ENCODE measurements at regions not wholly inside any gene's neighbourhood (a gene's known extent, or its start where the extent isn't known, plus 50 kb on each side); places are given as distances from the start of the nearest gene placed in this dataset.
"Not testable (repeated sequence)": the region's sequence is repeated elsewhere in the genome, so short reads cannot be mapped to it uniquely, and the experiment has no call there.

DNA sequence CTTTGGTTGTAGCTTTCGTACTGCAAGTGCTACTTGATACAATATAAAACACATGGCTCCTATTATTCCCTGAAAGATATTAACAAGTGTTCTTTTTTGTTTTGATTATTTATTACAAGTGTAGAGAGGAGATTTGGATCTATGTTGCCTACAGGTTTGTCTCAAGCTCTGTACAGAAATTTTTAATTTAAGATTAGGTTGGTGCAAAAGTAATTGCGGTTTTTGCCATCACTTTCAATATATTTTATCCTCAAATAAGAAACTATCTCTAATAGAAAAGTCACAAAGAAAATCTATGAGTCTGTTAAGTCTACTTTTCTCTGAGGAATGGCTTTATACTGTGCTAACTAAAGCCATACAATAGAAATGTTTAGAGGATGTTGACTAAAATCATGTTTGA lies 1086.1 kb downstream of the GRM8 start:
- FAIRE-seq (no peak), DNase-seq (ENCODE audit: insufficient read length) (no peak)
- no peak for TF ChIP-seq POLR2AphosphoS5 (IDR thresholded peaks at IDR 0.05; ENCODE audit: low read depth, low read length)
- TF ChIP-seq POLR2A (IDR thresholded peaks at IDR 0.05; ENCODE audit: low read depth, low read length) = no peak
- no peak for TF ChIP-seq TAF1 (IDR thresholded peaks at IDR 0.05; ENCODE audit: borderline replicate concordance, low read depth, low read length)

- DNase-seq (ENCODE audit: insufficient read length) (no peak), FAIRE-seq (no peak)
- TF ChIP-seq POLR2A (IDR thresholded peaks at IDR 0.05; ENCODE audit: low read depth, low read length) (no peak), POLR2AphosphoS5 (IDR thresholded peaks at IDR 0.05; ENCODE audit: low read depth, low read length) (no peak), TAF1 (IDR thresholded peaks at IDR 0.05; ENCODE audit: borderline replicate concordance, low read depth, low read length) (no peak)
Measured at GRCh38 chr7:126163647-126164046, 1089.1 kb downstream of the GRM8 start.

DNA sequence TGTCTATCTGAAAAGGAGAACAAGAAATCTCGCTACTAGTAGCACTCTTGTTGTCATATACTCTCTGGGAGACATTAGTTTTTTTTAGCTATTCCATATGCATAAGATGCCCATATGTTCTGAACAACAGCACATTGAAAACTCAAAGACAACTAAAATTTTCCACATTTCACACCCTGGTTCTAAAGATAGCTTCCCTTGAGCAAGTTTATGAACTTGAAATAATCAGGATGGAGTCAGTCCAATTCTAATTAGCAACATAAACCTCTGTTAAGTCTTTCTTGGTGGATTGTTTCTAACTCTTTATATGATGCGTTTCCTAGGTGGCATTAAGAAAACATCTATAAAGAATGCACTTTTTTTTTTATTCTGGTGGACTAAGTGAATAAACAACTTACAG lies 1095.3 kb downstream of the GRM8 start:
- TF ChIP-seq TAF1 (IDR thresholded peaks at IDR 0.05; ENCODE audit: borderline replicate concordance, low read depth, low read length) = no peak
- no peak for TF ChIP-seq POLR2A (IDR thresholded peaks at IDR 0.05; ENCODE audit: low read depth, low read length)
- TF ChIP-seq POLR2AphosphoS5 (IDR thresholded peaks at IDR 0.05; ENCODE audit: low read depth, low read length) = no peak
- no peak for DNase-seq (ENCODE audit: insufficient read length)
- FAIRE-seq = no peak

DNA sequence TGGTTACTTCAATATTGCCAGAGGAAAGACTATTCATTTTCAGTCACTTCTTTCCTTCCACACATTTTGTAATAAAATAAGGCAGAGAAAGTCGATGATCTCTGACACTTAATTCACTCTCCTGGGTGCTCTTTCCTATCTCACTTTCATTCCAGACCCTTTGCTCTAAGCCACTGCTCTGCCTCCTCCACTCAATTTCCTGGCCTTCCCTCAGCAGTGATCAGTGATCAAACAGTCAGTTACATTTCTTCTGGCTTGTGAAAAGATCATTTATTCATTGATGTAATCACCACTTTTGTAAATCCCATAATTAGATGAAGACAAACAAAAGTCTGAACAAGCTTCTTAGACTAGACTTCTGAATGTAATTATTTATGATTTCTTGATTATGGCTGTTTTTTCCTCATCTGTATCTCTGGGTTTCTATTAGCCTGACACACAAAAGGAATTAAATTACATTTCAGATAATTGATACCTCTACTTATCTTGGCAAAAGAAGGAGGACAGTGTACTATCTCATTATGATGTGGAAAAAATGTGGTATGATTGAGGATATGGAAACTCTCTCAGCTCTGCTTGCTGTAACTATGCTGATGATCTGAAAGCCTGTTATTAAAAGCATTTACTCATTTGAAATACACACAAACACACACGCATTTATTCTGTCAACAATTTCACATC lies 1102.3 kb downstream of the GRM8 start:
- TF ChIP-seq TAF1 (IDR thresholded peaks at IDR 0.05; ENCODE audit: borderline replicate concordance, low read depth, low read length) (no peak), POLR2A (IDR thresholded peaks at IDR 0.05; ENCODE audit: low read depth, low read length) (no peak), POLR2AphosphoS5 (IDR thresholded peaks at IDR 0.05; ENCODE audit: low read depth, low read length) (no peak)
- no peak for DNase-seq (ENCODE audit: insufficient read length)
- FAIRE-seq = no peak

GRCh38 chr7:126140858-126141466 lies 1111.8 kb downstream of the GRM8 start:
- FAIRE-seq = no peak
- no peak for TF ChIP-seq TAF1 (IDR thresholded peaks at IDR 0.05; ENCODE audit: borderline replicate concordance, low read depth, low read length)
- TF ChIP-seq POLR2AphosphoS5 (IDR thresholded peaks at IDR 0.05; ENCODE audit: low read depth, low read length) = no peak
- no peak for TF ChIP-seq POLR2A (IDR thresholded peaks at IDR 0.05; ENCODE audit: low read depth, low read length)

DNA sequence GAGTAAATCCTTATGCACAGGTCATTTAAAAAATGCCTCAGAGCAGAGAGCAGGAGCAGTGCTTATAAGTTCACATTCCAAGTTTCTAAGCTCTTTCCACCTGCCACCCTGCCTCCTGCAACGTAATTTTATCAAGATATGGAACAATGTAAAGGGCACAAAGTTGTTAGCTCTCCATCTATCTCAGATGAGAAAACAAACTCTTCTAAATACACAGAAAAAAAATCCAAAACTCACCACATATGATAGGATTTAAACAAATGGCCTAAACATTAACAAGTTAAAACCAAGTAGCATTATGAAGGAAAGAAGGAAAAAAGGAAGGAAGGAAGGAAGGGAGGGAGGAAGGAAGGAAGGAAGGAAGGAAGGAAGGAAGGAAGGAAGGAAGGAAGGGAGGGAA lies 1132.8 kb downstream of the GRM8 start:
- no peak for TF ChIP-seq POLR2A (IDR thresholded peaks at IDR 0.05; ENCODE audit: low read depth, low read length)
- TF ChIP-seq POLR2AphosphoS5 (IDR thresholded peaks at IDR 0.05; ENCODE audit: low read depth, low read length) = no peak
- no peak for TF ChIP-seq TAF1 (IDR thresholded peaks at IDR 0.05; ENCODE audit: borderline replicate concordance, low read depth, low read length)
- FAIRE-seq (no peak), DNase-seq (ENCODE audit: insufficient read length) (no peak)

More at GRCh38 chr7:126140858-126141466, 1111.8 kb downstream of the GRM8 start:
- no peak for DNase-seq (ENCODE audit: insufficient read length)

GRCh38 chr7:126103582-126103981 lies 1149.2 kb downstream of the GRM8 start:
- FAIRE-seq = no peak
- TF ChIP-seq POLR2AphosphoS5 (IDR thresholded peaks at IDR 0.05; ENCODE audit: low read depth, low read length) = no peak
- no peak for TF ChIP-seq POLR2A (IDR thresholded peaks at IDR 0.05; ENCODE audit: low read depth, low read length)
- no peak for TF ChIP-seq TAF1 (IDR thresholded peaks at IDR 0.05; ENCODE audit: borderline replicate concordance, low read depth, low read length)
- no peak for DNase-seq (ENCODE audit: insufficient read length)

GRCh38 chr7:126083014-126083413 lies 1153.4 kb upstream of the POT1 start:
- no peak for FAIRE-seq
- TF ChIP-seq POLR2A (IDR thresholded peaks at IDR 0.05; ENCODE audit: low read depth, low read length) (no peak), POLR2AphosphoS5 (IDR thresholded peaks at IDR 0.05; ENCODE audit: low read depth, low read length) (no peak), TAF1 (IDR thresholded peaks at IDR 0.05; ENCODE audit: borderline replicate concordance, low read depth, low read length) (no peak)

DNA sequence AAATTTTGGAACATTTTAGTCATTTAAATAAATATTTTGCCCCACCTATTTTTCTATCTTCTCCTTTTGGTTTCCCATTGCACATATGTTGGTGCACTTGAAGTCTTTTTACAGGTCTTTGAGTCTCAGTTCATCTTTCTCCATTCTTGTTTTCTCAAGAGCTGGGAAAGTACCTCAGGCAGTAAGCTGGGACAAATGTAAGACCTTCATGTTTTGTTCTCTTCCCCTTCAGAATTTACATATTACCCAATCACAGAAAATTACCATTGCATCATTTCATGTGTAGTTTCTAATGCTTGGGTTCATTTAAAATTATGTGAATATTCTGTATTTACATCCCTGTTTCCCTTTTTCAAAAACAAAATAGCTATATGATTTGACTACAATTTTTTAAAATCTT lies 1150.0 kb upstream of the POT1 start:
- FAIRE-seq (no peak), DNase-seq (ENCODE audit: insufficient read length) (no peak)
- TF ChIP-seq POLR2AphosphoS5 (IDR thresholded peaks at IDR 0.05; ENCODE audit: low read depth, low read length) = no peak
- no peak for TF ChIP-seq POLR2A (IDR thresholded peaks at IDR 0.05; ENCODE audit: low read depth, low read length)
- no peak for TF ChIP-seq TAF1 (IDR thresholded peaks at IDR 0.05; ENCODE audit: borderline replicate concordance, low read depth, low read length)

More at GRCh38 chr7:126083014-126083413, 1153.4 kb upstream of the POT1 start:
- no peak for DNase-seq (ENCODE audit: insufficient read length)

- TF ChIP-seq TAF1 (IDR thresholded peaks at IDR 0.05; ENCODE audit: borderline replicate concordance, low read depth, low read length) (no peak), POLR2AphosphoS5 (IDR thresholded peaks at IDR 0.05; ENCODE audit: low read depth, low read length) (no peak), POLR2A (IDR thresholded peaks at IDR 0.05; ENCODE audit: low read depth, low read length) (no peak)
- FAIRE-seq (no peak), DNase-seq (ENCODE audit: insufficient read length) (no peak)
Measured at GRCh38 chr7:126079151-126079550, 1149.5 kb upstream of the POT1 start.

DNA sequence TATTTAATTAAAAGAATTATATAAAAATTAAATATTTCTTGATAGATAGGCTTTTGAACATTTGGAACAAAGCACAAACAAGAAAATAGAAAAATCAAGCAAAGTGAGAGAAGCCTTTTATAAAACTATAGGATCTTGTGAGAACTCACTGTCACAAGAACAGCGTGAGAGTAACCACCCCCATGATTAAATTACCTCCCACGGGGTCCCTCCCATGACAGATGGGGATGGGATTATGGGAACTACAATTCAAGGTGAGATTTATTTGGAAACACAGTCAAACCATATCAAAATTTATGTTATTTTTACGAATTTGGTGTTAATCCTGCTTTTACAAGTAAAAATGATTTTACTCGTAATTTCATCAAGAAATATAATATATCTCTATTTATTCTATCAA lies 1136.1 kb upstream of the POT1 start:
- DNase-seq (ENCODE audit: insufficient read length) (no peak), FAIRE-seq (no peak)
- TF ChIP-seq POLR2AphosphoS5 (IDR thresholded peaks at IDR 0.05; ENCODE audit: low read depth, low read length) (no peak), POLR2A (IDR thresholded peaks at IDR 0.05; ENCODE audit: low read depth, low read length) (no peak), TAF1 (IDR thresholded peaks at IDR 0.05; ENCODE audit: borderline replicate concordance, low read depth, low read length) (no peak)

DNA sequence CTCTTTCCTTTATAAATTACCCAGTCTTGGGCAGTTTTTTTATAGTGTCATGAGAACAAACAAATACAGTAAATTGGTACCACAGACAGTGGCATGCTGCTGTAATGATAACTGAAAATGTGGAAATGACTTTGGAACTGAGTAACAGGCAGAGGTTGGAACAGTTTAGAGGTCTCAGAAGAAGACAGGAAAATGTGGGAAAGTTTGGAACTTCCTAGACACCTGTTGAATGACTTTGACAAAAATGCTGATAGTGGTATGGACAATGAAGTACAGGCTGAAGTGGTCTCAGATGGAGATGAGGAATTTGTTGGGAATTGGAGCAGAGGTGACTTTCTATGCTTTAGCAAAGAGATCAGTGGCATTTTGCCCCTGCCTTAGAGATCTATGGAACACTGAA lies 1128.4 kb upstream of the POT1 start:
- no peak for DNase-seq (ENCODE audit: insufficient read length)
- no peak for FAIRE-seq
- TF ChIP-seq POLR2A (IDR thresholded peaks at IDR 0.05; ENCODE audit: low read depth, low read length) = no peak
- TF ChIP-seq POLR2AphosphoS5 (IDR thresholded peaks at IDR 0.05; ENCODE audit: low read depth, low read length) = no peak
- TF ChIP-seq TAF1 (IDR thresholded peaks at IDR 0.05; ENCODE audit: borderline replicate concordance, low read depth, low read length) = no peak

- not testable (repeated sequence) for DNase-seq (ENCODE audit: insufficient read length); FAIRE-seq
Measured at GRCh38 chr7:126056613-126057012, 1127.0 kb upstream of the POT1 start.
